Adrenal gland (tissue), 9 donors: ENCODE measurements at regions not wholly inside any gene's neighbourhood (a gene's known extent, or its start where the extent isn't known, plus 50 kb on each side); places are given as distances from the start of the nearest gene placed in this dataset.

Source experiments
- DNase-seq, 7 donors: peaks; one replicate each; pipeline ENCODE4 v3.0.0-alpha.2; 2019 to 2020
- H3K27ac ChIP-seq, 5 donors: fragments of 200-600 bp; sonication (generic) in 4 of 5; 1 replicate in 3 of 5; 2 replicates in 2 of 5; pipeline versions ENCODE4 v1.5.1 to v1.8.0; 2016 to 2020; ENCODE audit warnings: mild to moderate bottlenecking in 1 of 5
- H3K27me3 ChIP-seq: fragments of 200-600 bp; 2 replicates; pipeline ENCODE4 v1.8.0; 2021
- H3K36me3 ChIP-seq, 2 donors: fragments of 200-600 bp; replicated peaks in 1 of 2; 1 replicate in 1 of 2; 2 replicates in 1 of 2; pipeline versions ENCODE4 v1.5.1 to v1.8.0; 2018 to 2022
- H3K4me1 ChIP-seq, 2 donors: fragments of 200-600 bp; replicated peaks in 1 of 2; 1 replicate in 1 of 2; 2 replicates in 1 of 2; pipeline versions ENCODE4 v1.5.1 to v1.8.0; 2018 to 2021
- H3K4me3 ChIP-seq, 4 donors: fragments of 200-600 bp; sonication (generic) in 3 of 4; one replicate each; pipeline ENCODE4 v1.5.1; 2016 to 2018
- H3K9me3 ChIP-seq, 3 donors: fragments of 200-600 bp; sonication (generic) in 1 of 3; replicated peaks in 1 of 3; 1 replicate in 2 of 3; 2 replicates in 1 of 3; pipeline versions ENCODE4 v1.5.1 to v1.8.0; 2016 to 2021
- CTCF ChIP-seq, 6 experiments: fragments of 450-650 bp in 4 of 6; fragments of 200-600 bp in 2 of 6; sonication (generic) in 1 of 6; IDR thresholded peaks; 1 replicate in 5 of 6; 2 replicates in 1 of 6; pipeline versions ENCODE4 v1.5.1 to v1.8.0; 2016 to 2021; ENCODE audit warnings: antibody characterized with exemption in 6 of 6, mild to moderate bottlenecking in 2 of 6, moderate library complexity in 1 of 6
- POLR2A ChIP-seq, 2 donors: fragments of 450-650 bp; IDR thresholded peaks; one replicate each; pipeline ENCODE4 v1.6.1; 2017; ENCODE audit warnings: antibody characterized with exemption in 2 of 2, mild to moderate bottlenecking in 2 of 2, moderate library complexity in 1 of 2
- WGBS, 4 donors: extraction: QIAGEN DNeasy Blood & Tissue Kit in 2 of 4; methylation state at CpG; one replicate each; pipeline versions ENCODE4 v1.1.5 to v1.1.7; 2013 to 2017; 5-methylcytosine and 5-hydroxymethylcytosine counted together
- intact Hi-C, 2 donors: fragments of 100-400 bp; cut with DNase I; formaldehyde crosslinking; loops; one replicate each; pipeline versions ENCODE4 v1.14.1 to v1.15.0; 2022 to 2023
- donor health status: healthy with polysubstance abuse.
- donor health status: Bipolar disorder and iron deficiency.
- donor health status: DM: yes; HTN: yes; CAD: no.
- donor health status: DM: no; HTN: no; CAD: no.
- donor health status: DM: no; HTN: no; CAD: no.

- no peak for TF ChIP-seq CTCF (IDR thresholded peaks at IDR 0.05)
- TF ChIP-seq POLR2A (IDR thresholded peaks at IDR 0.05), result no peak
Measured at GRCh38 chr6:76403064-76403463, 330.6 kb upstream of the IMPG1 start.

GRCh38 chr6:76397966-76398365, 325.5 kb upstream of the IMPG1 start:
- 66 to 89% (median 74%) methylated on average over 1 of the region's 1 CpG for WGBS, 4 donors
- Histone ChIP-seq H3K9me3 (no peaks in the 10 kb centered on the region), H3K27ac (no peak overlapping the region), H3K4me3 (no peak overlapping the region), H3K4me1 (no peaks in the 10 kb centered on the region), H3K36me3 (no peaks in the 10 kb centered on the region), H3K27me3 (no peaks in the 10 kb centered on the region)
- no peak for DNase-seq
- TF ChIP-seq POLR2A (IDR thresholded peaks at IDR 0.05), result no peak
- intact Hi-C loops, result no loop called here

More at GRCh38 chr6:76403064-76403463, 330.6 kb upstream of the IMPG1 start:
- no peak for DNase-seq
- no peaks in the 10 kb centered on the region for H3K9me3 ChIP-seq
- H3K27ac ChIP-seq, result no peak overlapping the region
- H3K36me3 ChIP-seq, result no peaks in the 10 kb centered on the region
- intact Hi-C loops, result no loop called here
- H3K4me3 ChIP-seq, result no peak overlapping the region
- H3K27me3 ChIP-seq, result no peaks in the 10 kb centered on the region
- H3K4me1 ChIP-seq, result no peaks in the 10 kb centered on the region

- Histone ChIP-seq H3K4me1 (no peaks in the 10 kb centered on the region), H3K27ac (no peak overlapping the region), H3K36me3 (no peaks in the 10 kb centered on the region), H3K9me3 (no peaks in the 10 kb centered on the region), H3K27me3 (no peaks in the 10 kb centered on the region), H3K4me3 (no peak overlapping the region)
- TF ChIP-seq CTCF (IDR thresholded peaks at IDR 0.05) (no peak), POLR2A (IDR thresholded peaks at IDR 0.05) (no peak)
- 56 to 67% (median 66%) methylated on average over 1 of the region's 1 CpG for WGBS, 4 donors
- DNase-seq, result no peak
- intact Hi-C loops, result no loop called here
Measured at GRCh38 chr6:76382201-76382600, 309.7 kb upstream of the IMPG1 start.

- H3K36me3 ChIP-seq, result no peaks in the 10 kb centered on the region
- no peaks in the 10 kb centered on the region for H3K9me3 ChIP-seq
- TF ChIP-seq CTCF (IDR thresholded peaks at IDR 0.05), result no peak
- TF ChIP-seq POLR2A (IDR thresholded peaks at IDR 0.05), result no peak
- H3K4me1 ChIP-seq, result no peaks in the 10 kb centered on the region
- no peak overlapping the region for H3K27ac ChIP-seq
- no peak for DNase-seq
- H3K4me3 ChIP-seq, result no peak overlapping the region
- intact Hi-C loops, result no loop called here
- 45 to 62% (median 54%) methylated on average over 2 of the region's 2 CpGs for WGBS, 4 donors
- no peaks in the 10 kb centered on the region for H3K27me3 ChIP-seq
Measured at GRCh38 chr6:76381612-76382011, 309.1 kb upstream of the IMPG1 start.

- Histone ChIP-seq H3K4me1 (no peaks in the 10 kb centered on the region), H3K36me3 (no peaks in the 10 kb centered on the region), H3K9me3 (no peaks in the 10 kb centered on the region), H3K4me3 (no peak overlapping the region), H3K27me3 (no peaks in the 10 kb centered on the region), H3K27ac (no peak overlapping the region)
- intact Hi-C loops, result no loop called here
- DNase-seq, result no peak
- TF ChIP-seq CTCF (IDR thresholded peaks at IDR 0.05), result no peak
- no peak for TF ChIP-seq POLR2A (IDR thresholded peaks at IDR 0.05)
Measured at GRCh38 chr6:76351275-76351674, 278.8 kb upstream of the IMPG1 start.
